ENCODE measurements at regions not wholly inside any gene's neighbourhood (a gene's known extent, or its start where the extent isn't known, plus 50 kb on each side); places are given as distances from the start of the nearest gene placed in this dataset.

DNA sequence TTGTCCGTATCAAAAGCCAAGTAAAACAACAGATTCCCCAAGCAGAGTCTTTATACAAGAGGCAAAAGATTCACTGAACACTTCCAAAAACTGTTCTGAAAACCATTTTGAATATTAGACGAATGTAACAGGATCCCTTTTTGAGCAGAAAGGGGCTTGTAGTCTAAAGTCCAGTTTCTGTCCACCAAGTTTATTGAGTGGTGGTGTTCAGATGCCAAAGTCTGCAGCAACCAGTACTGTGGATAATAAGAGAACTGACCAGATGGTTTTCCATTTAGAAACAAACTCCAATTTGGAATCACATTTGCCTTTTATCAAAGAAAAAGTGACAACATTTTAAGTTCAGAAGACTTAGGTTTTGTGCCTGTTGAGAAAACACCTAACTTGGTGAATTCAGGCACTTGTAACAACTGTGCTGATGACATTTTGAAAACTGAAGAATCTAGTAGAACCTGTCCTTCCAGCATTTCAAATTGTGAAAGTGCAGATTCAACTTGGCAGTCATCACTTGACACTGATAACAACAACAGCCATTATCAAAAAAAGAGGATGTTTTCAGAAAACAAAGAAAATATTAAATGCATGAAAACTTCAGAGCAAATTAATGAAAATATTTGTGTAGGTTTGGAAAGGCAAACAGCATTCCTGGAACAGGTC lies 217.1 kb downstream of the CSNK2A3 start:
- no peak for DNase-seq

DNA sequence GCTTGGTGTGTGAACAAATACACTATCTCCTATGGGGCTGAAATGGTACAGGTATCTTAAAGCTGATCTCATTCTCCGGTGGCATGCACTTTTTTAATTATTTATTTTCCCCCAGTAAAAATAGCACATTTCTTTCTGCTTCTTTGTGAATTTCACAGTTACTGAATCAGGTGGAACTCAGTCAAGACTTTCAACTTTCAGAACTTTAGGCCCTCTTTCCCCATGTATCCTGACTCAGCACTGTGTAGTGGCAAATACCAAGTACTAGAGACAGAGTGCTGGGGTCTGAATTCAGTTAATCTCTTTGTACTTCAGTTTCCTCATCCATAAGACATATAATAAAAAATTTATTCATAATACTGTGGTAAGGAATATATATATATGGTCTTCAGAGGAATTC lies 223.9 kb downstream of the CSNK2A3 start:
- DNase-seq: no peak

DNA sequence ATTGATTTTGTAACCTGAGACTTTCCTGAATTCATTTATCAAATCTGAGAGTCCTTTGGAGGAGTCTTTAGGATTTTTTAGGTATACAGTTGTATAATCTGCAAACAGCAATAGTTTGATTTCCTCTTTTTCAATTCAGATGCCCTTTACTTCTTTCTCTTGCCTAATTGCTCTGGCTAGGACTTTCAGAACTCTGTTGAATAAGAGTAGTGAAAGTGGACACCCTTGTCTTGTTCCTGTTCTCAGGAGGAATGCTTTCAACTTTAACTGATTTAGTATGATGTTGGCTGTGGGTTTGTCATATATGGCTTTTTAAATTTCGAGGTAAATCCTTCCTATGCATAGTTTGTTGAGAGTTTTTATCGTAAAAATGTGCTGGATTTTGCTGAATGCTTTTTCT lies 227.4 kb downstream of the CSNK2A3 start:
- DNase-seq: no peak

DNA sequence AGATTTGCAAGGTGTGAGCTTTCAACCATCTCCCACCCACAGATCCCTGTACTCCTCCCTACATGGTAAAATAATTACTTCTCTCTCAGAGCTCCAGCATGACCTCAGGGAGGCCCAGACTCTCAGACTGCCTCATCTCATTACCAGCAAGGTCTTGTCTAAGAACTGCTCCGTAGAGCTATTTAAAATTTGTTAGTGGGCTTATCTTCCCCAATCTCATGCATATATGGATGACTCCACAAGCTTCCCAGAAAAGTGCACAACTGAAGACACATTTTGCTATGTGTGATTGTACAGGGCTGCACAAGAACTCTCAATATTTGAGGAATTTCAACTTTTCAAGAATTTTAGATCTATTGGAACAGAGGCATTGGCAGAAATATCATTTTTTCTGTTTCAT lies 230.3 kb downstream of the CSNK2A3 start:
- DNase-seq: no peak

DNA sequence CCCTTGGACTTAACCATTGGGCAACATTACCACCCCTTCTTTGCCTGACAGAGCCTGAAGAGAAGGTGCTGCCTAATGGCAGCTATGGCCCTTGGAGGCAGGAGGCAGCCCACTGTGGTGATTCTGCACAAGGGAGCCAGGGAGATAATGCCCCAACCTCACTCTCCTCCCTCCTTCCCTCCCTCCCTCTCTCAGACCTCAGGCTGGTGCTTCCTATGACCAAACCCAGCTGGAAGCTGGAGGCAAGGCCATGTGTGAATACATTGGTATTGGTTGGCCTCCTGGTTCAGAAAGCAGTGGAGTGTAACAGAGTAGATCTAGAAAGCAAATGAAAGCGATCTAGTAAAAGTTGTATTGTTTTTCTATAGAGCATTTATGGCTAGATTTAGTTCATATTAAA lies 233.1 kb downstream of the CSNK2A3 start:
- no peak for DNase-seq

DNA sequence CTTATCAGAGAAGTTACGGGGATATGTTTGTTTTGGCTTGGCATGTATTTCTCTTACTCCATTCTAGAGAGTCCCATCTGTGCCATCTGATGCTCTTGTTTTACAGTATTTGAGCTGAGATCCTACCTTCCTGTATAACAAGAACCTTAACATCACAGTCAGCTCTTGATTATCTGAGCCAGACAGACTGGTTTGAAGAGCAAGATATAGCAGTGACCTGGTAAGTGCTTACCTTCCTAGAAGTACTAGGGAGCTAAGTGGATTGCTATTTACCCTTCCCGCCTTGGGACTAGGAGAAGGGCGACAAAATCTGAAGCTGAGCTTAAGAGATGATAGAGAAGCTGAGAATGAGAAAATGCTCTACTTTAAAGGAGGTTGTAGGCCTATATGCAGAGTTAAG lies 235.3 kb downstream of the CSNK2A3 start:
- no peak for DNase-seq

DNA sequence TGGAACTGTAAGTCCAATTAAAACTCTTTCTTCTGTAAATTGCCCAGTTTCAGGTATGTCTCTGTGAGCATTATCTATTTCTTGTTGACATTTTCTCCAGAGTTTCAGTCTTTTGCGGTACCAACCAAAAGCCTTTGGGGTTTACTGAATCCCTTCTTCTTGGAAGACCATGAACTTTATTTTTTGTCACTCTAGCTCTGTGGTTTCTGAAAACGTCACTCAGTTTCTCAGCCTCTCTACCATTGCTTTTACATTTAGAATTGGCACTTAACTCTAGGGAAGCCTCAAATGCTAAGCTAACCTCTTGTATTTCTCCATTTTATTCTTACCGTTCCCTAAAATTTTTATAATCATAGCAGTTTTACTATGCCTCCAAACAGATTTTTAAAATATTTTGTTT lies 237.6 kb downstream of the CSNK2A3 start:
- DNase-seq: no peak

DNA sequence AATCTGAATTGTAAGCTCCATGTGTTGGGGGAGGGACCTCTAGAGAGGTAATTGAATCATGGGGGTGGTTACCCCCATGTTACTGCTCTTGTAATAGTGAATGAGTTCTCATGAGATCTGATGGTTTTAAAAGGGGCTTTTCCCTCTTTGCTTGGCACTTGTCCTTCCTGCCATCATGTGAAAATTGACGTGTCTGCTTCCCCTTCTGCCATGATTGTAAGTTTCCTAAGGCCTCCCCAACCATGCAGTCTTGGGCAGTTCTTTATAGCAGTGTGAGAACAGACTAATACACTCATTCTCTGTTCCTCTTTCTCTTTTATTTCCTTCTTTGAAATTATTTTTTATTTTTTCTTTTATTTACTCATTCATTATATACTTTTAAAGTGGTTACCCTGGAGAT lies 239.4 kb downstream of the CSNK2A3 start:
- no peak for DNase-seq

DNA sequence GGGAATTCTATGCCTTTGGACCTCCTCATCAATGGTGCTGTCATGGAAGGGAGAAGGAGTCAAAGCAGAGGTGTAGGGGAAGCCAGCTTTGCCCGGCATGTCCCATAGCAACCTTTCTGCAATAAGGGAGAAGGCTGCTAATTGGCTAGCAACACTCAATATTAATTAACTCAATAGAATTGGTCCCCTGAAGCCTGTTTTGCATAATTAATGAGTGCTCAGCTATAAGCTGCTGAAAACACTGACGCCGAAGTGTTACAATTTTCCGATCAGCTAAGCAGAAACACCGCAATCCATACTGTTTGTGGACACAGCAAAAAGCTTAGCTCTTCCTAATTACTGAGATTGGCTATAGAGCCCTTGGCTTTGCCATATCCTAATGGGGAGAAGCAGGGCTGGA lies 245.0 kb downstream of the CSNK2A3 start:
- DNase-seq: peak; percentile 51

DNA sequence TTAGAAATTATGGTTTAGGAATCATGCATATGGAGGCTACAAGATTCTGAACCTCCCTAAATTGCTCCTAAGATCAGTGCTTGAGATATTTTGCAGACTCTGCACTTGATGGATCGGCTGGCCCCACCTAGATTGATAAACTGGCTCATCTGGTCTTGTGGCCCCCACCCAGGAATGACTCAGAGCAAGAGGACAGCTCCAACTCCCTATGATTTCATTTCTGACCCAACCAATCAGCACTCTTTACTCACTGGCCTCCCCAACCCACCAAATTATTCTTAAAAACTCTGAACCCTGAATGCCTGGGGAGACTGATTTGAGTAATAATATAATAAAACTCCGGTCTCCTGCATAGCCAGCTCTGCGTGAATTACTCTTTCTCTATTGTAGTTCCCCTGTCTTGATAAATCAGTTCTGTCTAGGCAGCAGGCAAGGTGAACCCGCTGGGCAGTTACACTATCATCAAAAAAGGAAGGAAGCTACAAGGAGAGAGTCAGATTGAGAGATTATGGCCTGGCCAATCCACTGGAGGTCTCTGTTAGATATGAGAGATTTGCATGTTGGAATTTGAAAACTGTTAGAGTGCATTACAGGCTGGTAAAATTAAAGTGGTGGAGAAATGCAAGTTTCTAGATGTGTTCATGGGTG lies 245.8 kb downstream of the CSNK2A3 start:
- DNase-seq: no peak

DNA sequence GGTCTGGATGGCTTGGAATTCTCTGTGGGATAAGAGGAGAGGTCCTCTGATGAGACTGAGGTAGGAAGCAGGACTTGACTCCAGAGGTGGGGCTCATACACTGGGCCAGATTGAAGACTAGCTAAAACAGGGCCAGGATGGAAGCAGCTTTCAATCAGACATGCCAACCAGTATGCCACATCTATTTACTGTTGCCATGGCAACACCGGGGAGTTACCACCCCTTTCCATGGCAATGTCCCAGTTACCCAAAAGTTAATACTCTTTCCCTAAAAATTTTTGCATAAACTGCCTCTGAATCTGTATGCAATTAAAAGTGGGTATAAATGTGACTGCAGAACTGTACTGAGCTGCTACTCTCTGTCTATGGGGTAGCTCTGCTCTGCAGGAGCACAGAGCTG lies 247.5 kb upstream of the ZBED5 start:
- DNase-seq: no peak

DNA sequence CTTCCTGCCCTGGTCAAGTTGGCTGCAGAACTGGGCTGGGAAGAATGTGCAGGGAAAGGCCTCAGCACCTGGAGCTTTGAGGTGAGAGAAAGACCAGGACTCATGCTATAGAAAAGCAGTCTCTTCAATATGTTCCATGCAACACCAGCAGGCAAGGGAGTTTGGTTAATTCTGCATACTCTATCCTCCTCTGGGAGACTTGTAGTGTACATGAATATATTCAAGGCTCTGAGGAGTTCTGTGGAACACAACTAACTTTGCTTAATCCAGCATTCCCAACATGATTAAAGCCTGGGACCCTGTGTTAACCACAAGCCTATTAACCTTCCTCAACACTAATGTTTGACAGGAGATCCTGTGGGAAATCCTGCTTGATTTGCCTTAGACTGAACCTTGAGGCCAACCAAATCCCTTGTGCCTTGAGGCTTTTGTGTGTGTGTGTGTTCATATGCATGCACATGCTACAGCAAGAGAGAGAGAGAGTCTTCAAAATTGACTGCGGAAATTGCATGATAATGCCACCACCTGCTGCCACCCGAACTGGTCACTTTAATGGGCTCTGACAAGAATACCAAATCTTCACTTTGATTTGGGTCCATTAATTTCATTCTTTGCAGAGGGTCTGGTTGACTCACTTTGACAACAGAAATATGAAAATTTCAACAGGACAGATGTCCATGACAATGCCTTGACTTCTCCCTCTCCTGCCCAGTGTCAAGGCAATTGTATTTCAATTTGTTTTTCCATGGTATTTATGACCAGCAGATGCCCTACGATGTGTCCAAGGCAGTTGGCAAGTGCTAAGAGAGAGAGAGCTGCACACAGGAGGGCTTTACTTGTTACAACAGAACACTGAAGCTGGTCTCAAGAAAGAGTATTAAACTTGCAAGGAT lies 238.2 kb upstream of the ZBED5 start:
- DNase-seq: no peak

DNA sequence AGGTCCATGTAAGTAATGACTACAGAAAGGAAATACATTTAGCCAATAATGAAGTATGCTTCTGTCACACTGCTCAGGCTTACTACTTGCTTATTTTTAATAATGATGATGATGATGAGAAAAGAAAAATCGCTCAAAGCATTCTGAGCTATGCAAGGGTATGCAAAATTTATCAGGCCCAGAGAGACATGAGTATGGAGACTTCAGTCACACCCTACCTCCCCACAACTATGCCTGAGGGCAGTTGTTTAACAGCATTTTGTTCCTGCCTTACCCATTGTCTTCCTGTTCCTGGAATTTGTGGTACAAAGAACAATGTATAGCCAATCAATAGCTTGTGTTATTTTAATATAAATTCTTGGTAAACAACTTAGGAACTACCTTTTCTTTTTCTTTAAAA lies 232.6 kb upstream of the ZBED5 start:
- no peak for DNase-seq

DNA sequence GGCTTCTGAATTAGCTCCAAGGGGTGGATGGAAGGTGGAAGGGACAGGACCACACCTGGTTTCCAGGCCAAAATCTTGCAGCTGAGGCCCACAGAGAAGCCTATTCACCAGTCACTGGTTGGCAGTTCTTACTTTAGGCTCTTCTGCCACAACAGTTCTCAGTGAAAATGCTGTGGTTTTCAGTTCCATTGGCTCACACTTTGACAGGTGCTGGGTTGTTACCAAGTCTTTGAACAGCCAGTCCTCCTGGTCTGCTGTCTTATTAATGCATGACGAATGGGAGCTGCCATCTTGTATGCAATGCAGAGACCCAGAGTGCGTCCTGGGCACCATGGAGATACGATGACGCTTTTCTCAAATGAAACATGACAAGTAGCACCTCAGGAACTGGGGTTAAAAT lies 232.0 kb upstream of the ZBED5 start:
- DNase-seq: no peak

DNA sequence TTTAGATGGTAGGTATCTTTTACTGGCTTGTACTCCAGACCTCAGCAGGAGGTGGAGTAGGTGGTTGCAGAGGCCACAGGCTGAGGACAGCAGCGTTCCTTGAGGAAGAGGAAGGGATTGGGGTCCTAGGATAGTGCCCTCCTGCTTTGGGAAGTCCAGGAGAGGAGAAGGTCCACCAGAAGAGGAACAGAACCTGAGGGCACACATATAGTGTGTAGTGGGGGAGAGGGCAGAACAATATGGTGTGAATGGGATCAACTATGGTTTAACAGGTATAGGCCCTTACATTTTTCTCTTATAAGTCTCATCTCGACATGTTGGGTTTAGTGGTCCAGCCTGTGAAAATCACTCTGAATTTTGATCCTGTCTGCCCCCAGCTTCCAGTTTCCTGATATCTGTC lies 229.1 kb upstream of the ZBED5 start:
- no peak for DNase-seq

DNA sequence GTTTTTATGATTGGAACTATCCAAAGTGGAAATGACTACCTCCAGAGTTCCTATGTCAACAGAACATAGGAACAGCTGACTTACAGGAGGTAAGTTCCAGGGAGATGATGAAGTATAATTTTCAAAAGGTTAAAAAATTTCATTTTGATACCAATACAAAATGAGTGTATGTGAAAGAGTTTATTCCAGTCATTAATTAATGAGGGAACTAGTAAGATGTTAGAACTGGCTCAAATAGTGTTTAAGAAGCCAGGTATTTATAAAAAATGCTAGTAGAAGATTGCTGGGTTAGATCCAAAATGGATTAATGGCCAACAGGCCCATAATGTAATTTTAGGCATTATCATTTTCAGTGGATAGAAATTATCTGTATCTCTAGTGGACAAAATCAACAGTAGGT lies 227.7 kb upstream of the ZBED5 start:
- no peak for DNase-seq

DNA sequence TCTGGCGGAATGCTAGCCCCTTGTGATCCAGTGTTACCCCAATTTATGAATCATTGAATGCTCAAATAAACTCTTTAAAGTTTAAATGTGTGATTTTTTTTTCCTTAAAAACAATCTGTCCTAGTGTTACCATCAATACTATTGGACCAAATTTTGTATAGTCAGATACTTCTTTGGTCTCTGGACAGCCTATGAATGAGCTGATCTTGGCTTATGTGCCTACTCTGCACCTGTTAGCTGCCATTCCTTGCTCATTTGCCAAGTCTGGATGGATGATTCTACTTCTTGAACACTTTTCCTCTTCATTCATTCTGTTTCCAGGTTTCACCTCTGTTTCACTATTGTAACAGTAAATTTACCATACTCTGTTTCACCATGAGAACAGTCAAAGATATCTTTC lies 226.5 kb upstream of the ZBED5 start:
- no peak for DNase-seq

DNA sequence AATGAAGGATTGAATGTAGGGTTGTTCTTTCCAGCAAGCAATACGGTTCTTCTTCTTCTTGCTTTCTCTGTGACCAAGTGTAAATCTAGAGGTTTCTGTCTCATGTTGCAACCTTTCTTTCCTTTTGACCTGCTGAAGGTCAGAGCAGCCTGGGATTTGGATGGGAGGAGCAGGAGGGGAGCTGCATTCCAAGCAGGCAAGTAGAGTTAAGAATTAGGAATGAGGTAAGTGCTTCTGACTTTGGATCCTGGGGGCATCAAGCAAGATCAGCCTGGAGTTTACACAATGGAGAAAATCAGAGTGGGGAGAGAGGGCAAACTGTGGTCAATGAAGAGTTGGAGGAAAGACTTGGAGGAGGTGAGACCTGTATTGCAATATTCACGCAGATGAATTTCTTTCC lies 225.6 kb upstream of the ZBED5 start:
- DNase-seq: no peak

DNA sequence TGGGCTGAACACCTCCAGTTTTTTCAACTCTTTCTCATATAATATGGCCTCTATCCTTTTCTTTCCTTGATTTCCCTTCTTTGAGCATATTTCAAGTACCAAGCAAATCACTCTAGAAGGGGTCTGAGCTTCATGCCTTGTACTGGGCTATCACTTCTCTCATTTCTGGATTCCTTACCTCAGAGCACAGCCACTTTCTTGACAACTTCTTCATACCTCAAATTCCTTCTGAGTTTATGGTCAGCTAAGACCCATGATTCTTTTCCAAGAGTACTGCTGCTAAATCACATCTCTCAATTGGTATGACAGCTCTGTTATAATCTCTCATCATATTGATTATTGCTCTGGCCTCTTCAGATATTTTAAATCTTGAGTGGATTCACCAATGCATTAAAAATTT lies 224.8 kb upstream of the ZBED5 start:
- no peak for DNase-seq

DNA sequence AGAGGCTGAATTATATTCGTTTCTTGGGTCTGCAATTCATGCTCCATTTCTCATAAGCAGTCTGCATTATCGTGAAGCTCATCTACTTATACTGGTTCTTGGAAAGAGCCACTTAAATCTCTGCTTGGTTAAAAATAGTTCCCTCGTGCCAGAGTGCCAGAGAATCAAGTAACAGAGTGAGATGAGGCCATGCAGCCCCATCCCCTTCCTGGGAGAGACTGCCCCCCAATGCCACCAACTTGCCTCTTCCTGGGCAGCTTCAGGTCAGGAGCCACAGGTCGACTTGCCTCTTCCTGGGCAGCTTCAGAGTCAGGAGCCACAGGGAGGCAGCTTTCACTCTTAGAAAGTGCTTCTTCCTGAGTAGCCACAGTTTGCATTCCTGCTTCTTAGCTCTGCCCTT lies 223.9 kb upstream of the ZBED5 start:
- DNase-seq: no peak

DNA sequence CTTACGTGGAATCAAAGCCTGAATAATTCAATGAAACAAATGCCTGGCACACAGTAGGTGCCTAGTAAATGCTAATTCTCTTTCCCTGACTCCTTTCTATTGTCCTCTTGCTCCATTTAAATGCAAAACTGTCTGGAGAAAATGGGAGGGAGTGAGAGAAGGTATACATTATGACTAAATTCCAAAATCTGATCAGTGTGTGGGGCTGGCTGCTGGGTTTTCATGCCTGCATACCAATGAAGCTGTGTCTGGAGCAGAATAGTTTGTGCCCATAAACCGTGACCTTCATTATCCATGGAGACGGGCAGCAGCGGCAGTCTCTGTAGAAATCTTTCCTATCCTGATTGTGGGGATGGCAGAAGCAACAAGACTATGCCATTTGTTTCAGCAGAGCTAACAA lies 223.4 kb upstream of the ZBED5 start:
- DNase-seq: no peak

DNA sequence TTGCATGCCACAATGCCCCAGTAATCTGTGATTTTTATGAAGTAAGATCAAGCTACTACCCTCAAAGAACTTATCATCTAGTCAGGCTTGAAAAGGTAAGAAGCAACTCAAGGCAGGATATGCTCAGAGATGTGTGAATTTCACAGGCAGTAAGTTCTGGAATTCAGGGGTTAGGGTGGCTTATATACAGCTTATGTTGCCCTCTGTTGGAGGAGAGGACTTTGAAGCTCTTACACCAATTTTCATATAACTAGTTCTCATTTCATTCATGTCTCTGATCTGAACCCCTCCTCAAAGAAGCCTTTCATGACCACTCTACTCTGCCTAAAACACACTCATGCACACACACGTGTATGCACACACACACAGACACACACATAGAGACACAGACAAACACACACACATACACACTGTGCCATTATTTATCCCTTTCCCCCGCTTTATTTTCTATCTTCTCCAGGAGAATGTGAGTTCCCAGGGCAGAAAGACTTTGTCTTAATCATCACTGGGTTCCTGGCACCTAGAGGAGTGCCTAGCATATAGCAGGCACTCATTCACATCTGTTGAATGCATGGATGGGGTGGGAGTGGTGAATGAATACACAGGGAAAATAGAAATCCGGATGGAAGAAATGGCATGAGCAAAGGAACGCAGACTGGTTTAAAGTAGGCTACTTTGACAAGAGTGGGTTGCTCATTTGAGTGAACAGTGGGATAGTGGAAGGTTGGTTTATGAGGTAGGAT lies 220.7 kb upstream of the ZBED5 start:
- DNase-seq: no peak

DNA sequence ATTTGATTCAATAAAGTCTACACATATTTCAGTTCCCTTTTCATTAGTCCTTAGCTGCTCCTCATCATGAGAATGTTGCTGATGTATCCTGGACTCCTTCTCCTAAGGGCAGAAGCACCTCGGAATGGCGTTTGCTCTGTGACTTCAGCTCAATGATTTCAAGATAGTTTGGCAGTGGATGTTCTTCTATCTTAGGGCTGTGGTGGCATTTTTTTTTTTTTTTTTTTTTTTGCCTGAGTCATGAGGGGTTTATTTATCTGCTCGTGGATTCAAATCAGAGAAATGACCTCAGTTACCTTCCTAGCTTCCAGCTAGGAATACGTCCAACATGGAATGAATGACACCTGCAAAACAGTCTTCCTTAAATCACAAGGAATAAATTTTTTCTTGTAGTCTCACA lies 220.0 kb upstream of the ZBED5 start:
- DNase-seq: no peak

DNA sequence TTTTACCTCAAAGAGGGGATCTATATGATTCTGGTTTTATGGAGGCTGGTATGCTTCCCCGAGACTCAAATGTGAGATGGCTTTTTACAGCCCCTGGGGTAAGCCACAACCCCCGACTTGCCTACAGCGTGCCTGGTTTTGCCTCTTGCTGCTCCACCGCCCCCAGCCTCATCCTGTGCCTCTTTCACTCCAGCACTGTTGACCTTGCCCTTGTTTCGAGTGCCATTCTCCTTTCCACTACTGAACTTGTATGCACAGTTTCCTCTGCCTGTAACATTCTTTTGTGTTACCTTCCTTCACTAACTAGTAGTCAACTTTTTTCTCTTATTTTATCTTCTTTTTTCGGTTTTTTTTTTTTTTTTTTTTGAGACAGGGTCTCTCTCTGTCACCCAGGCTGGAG lies 219.0 kb upstream of the ZBED5 start:
- no peak for DNase-seq

Data from COR-L47 (cell line).